CD14-positive monocyte (primary cell): ENCODE measurements at regions not wholly inside any gene's neighbourhood (a gene's known extent, or its start where the extent isn't known, plus 50 kb on each side); places are given as distances from the start of the nearest gene placed in this dataset.

Source experiments
- DNase-seq, 3 donors: peaks; one replicate each; pipeline ENCODE4 v3.0.0-alpha.2; 2011 to 2022
- H2AFZ ChIP-seq: 2 replicates; pipeline ENCODE4 v1.6.0; 2012; ENCODE audit warnings: mild to moderate bottlenecking, low read depth, low read length, inconsistent platforms; ENCODE audit not compliant: insufficient read depth, poor library complexity, severe bottlenecking
- H3K27ac ChIP-seq, 2 donors: 1 replicate in 1 of 2; 2 replicates in 1 of 2; pipeline ENCODE4 v1.5.1; 2012 to 2013; ENCODE audit warnings: low read length in 2 of 2, control low read depth in 1 of 2, inconsistent platforms in 1 of 2, low read depth in 1 of 2, mild to moderate bottlenecking in 1 of 2
- H3K27me3 ChIP-seq, 2 donors: one replicate each; pipeline versions ENCODE4 v1.6.0 to v1.6.1; 2011 to 2013; ENCODE audit warnings: low read length in 2 of 2; ENCODE audit not compliant: control insufficient read depth in 2 of 2, insufficient read depth in 2 of 2
- H3K36me3 ChIP-seq, 2 donors: replicated peaks in 1 of 2; 1 replicate in 1 of 2; 2 replicates in 1 of 2; pipeline versions ENCODE4 v1.5.1 to v1.6.1; 2012 to 2013; ENCODE audit warnings: low read length in 2 of 2, control low read depth in 1 of 2, inconsistent platforms in 1 of 2, mild to moderate bottlenecking in 1 of 2; ENCODE audit not compliant: insufficient read depth in 2 of 2, control insufficient read depth in 1 of 2
- H3K4me1 ChIP-seq, 2 donors: 1 replicate in 1 of 2; 2 replicates in 1 of 2; pipeline versions ENCODE4 v1.5.1 to v1.6.1; 2012 to 2013; ENCODE audit warnings: low read length in 2 of 2, control low read depth in 1 of 2, inconsistent platforms in 1 of 2, mild to moderate bottlenecking in 1 of 2, moderate library complexity in 1 of 2; ENCODE audit not compliant: insufficient read depth in 2 of 2, control insufficient read depth in 1 of 2
- H3K4me2 ChIP-seq: replicated peaks from 2 replicates; pipeline ENCODE3; 2012; ENCODE audit warnings: low read length, moderate library complexity, mild to moderate bottlenecking; ENCODE audit not compliant: poor library complexity, severe bottlenecking; ENCODE audit errors: extremely low read depth
- H3K4me3 ChIP-seq, 3 experiments: fragments of 200-600 bp in 1 of 3; sonication (generic) in 1 of 3; replicated peaks in 1 of 3; 1 replicate in 2 of 3; 2 replicates in 1 of 3; pipeline ENCODE4 v1.5.1; 2011 to 2013; ENCODE audit warnings: low read length in 3 of 3, mild to moderate bottlenecking in 3 of 3, control low read depth in 2 of 3, low read depth in 2 of 3, inconsistent platforms in 1 of 3, moderate library complexity in 1 of 3
- H3K79me2 ChIP-seq: 2 replicates; pipeline ENCODE4 v1.6.0; 2012; ENCODE audit warnings: mild to moderate bottlenecking, control low read depth, inconsistent platforms, low read length, moderate library complexity; ENCODE audit not compliant: insufficient read depth
- H3K9ac ChIP-seq: 2 replicates; pipeline ENCODE4 v1.6.0; 2017; ENCODE audit warnings: low read length, mild to moderate bottlenecking; ENCODE audit not compliant: insufficient read depth, poor library complexity, severe bottlenecking
- H3K9me3 ChIP-seq, 2 donors: replicated peaks in 1 of 2; 1 replicate in 1 of 2; 2 replicates in 1 of 2; pipeline versions ENCODE4 v1.5.1 to v1.6.1; 2012 to 2013; ENCODE audit warnings: low read length in 2 of 2, control low read depth in 1 of 2; ENCODE audit not compliant: control insufficient read depth in 1 of 2, insufficient read depth in 1 of 2
- H4K20me1 ChIP-seq: 2 replicates; pipeline ENCODE4 v1.6.0; 2012; ENCODE audit warnings: mild to moderate bottlenecking, low read length, control low read depth, moderate library complexity; ENCODE audit not compliant: insufficient read depth
- H3K27ac Mint-ChIP-seq, 7 donors: one replicate each; pipeline ENCODE4 v1.8.0; 2020; ENCODE audit warnings: mild to moderate bottlenecking in 7 of 7, mixed read lengths in 7 of 7, moderate library complexity in 6 of 7, inconsistent platforms in 2 of 7
- H3K27me3 Mint-ChIP-seq, 3 donors: one replicate each; pipeline ENCODE4 v1.8.0; 2021 to 2022; ENCODE audit warnings: low read depth in 3 of 3, mild to moderate bottlenecking in 3 of 3, mixed read lengths in 3 of 3, moderate library complexity in 3 of 3, inconsistent platforms in 1 of 3
- H3K36me3 Mint-ChIP-seq, 2 donors: one replicate each; pipeline ENCODE4 v1.8.0; 2020; ENCODE audit warnings: mixed read lengths in 2 of 2, inconsistent platforms in 1 of 2, mild to moderate bottlenecking in 1 of 2
- H3K4me1 Mint-ChIP-seq: one replicate; pipeline ENCODE4 v1.8.0; 2020; ENCODE audit warnings: mild to moderate bottlenecking, mixed read lengths
- H3K4me3 Mint-ChIP-seq, 2 donors: one replicate each; pipeline ENCODE4 v1.8.0; 2020; ENCODE audit warnings: mild to moderate bottlenecking in 2 of 2, mixed read lengths in 2 of 2, moderate library complexity in 1 of 2
- H3K9me3 Mint-ChIP-seq, 7 donors: one replicate each; pipeline ENCODE4 v1.8.0; 2020 to 2022; ENCODE audit warnings: mixed read lengths in 7 of 7, mild to moderate bottlenecking in 6 of 7, moderate library complexity in 6 of 7, inconsistent platforms in 2 of 7
- WGBS: methylation state at CpG from one replicate; pipeline ENCODE4 v1.1.5; 2013; ENCODE audit warnings: missing lambda C conversion rate; ENCODE audit not compliant: insufficient coverage; 5-methylcytosine and 5-hydroxymethylcytosine counted together
- intact Hi-C, 2 donors: fragments of 100-400 bp; cut with micrococcal nuclease; formaldehyde crosslinking; loops; one replicate each; pipeline versions ENCODE4 v1.15.0 to v1.15.1; 2023
- TF ChIP-seq, protein P1 (sequence below): fragments of 200-600 bp; IDR thresholded peaks from one replicate; pipeline ENCODE4 v1.8.0; 2022; ENCODE audit warnings: antibody characterized with exemption, mild to moderate bottlenecking

- no CpG with 5 or more reads among the region's 6 CpGs for WGBS
- H3K9ac ChIP-seq = no peak overlapping the region
- H3K4me3 ChIP-seq = no peak overlapping the region
- no peak for DNase-seq
- no peaks in the 10 kb centered on the region for H3K79me2 ChIP-seq
- no peaks in the 10 kb centered on the region for H3K4me1 Mint-ChIP-seq
- H4K20me1 ChIP-seq = no peaks in the 10 kb centered on the region
- no peak overlapping the region for H3K27ac ChIP-seq
- H3K9me3 ChIP-seq = no peaks in the 10 kb centered on the region
- H3K4me2 ChIP-seq = no peak overlapping the region
- no peaks in the 10 kb centered on the region for H3K36me3 ChIP-seq
- TF ChIP-seq, protein P1, sequence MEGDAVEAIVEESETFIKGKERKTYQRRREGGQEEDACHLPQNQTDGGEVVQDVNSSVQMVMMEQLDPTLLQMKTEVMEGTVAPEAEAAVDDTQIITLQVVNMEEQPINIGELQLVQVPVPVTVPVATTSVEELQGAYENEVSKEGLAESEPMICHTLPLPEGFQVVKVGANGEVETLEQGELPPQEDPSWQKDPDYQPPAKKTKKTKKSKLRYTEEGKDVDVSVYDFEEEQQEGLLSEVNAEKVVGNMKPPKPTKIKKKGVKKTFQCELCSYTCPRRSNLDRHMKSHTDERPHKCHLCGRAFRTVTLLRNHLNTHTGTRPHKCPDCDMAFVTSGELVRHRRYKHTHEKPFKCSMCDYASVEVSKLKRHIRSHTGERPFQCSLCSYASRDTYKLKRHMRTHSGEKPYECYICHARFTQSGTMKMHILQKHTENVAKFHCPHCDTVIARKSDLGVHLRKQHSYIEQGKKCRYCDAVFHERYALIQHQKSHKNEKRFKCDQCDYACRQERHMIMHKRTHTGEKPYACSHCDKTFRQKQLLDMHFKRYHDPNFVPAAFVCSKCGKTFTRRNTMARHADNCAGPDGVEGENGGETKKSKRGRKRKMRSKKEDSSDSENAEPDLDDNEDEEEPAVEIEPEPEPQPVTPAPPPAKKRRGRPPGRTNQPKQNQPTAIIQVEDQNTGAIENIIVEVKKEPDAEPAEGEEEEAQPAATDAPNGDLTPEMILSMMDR = no peak
- H3K27me3 Mint-ChIP-seq = peaks cover 0 to 5% (median 2%) of the 10 kb centered on the region in 3 donors
- no peaks in the 10 kb centered on the region for H3K4me1 ChIP-seq
- H3K9me3 Mint-ChIP-seq = peaks cover 0 to 4% (median 0%) of the 10 kb centered on the region in 7 donors
- no peak overlapping the region for H3K27ac Mint-ChIP-seq
- H3K4me3 Mint-ChIP-seq = no peak overlapping the region
- no peaks in the 10 kb centered on the region for H3K36me3 Mint-ChIP-seq
- no peak overlapping the region for H2AFZ ChIP-seq
- no peaks in the 10 kb centered on the region for H3K27me3 ChIP-seq
- intact Hi-C loops = no loop called here
These were observed 53.0 kb upstream of the GRAMD2B start for GRCh38 chr5:126369995-126370731.

- Mint-ChIP-seq H3K9me3 (peaks cover 0 to 4% (median 0%) of the 10 kb centered on the region in 7 donors), H3K27me3 (peaks cover 0 to 5% (median 2%) of the 10 kb centered on the region in 3 donors), H3K4me1 (no peaks in the 10 kb centered on the region), H3K4me3 (no peak overlapping the region), H3K27ac (no peak overlapping the region), H3K36me3 (no peaks in the 10 kb centered on the region)
- no peak overlapping the region for H3K4me2 ChIP-seq
- H3K9me3 ChIP-seq = no peaks in the 10 kb centered on the region
- H2AFZ ChIP-seq = no peak overlapping the region
- intact Hi-C loops = no loop called here
- H3K4me3 ChIP-seq = no peak overlapping the region
- WGBS = 97% methylated on average over 11 of the region's 12 CpGs
- no peaks in the 10 kb centered on the region for H3K79me2 ChIP-seq
- H3K9ac ChIP-seq = no peak overlapping the region
- no peaks in the 10 kb centered on the region for H4K20me1 ChIP-seq
- TF ChIP-seq, protein P1 = no peak
- no peaks in the 10 kb centered on the region for H3K4me1 ChIP-seq
- no peaks in the 10 kb centered on the region for H3K27me3 ChIP-seq
- H3K36me3 ChIP-seq = no peaks in the 10 kb centered on the region
- no peak overlapping the region for H3K27ac ChIP-seq
- DNase-seq = no peak
These were observed 52.2 kb upstream of the GRAMD2B start for GRCh38 chr5:126370796-126371718.
